Activated CD4-positive, alpha-beta T cell treated with anti-CD3 and anti-CD28 coated beads, Interleukin-2, amount 50 U/mL, for 4 hours (primary cell): ENCODE measurements at regions not wholly inside any gene's neighbourhood (a gene's known extent, or its start where the extent isn't known, plus 50 kb on each side); places are given as distances from the start of the nearest gene placed in this dataset.

Experiments
- DNase-seq, 2 experiments: peaks; one replicate each; pipeline ENCODE4 v3.0.0-alpha.2; 2020

GRCh38 chr4:3818371-3818770, 52.2 kb downstream of the ADRA2C start:
- no peak for DNase-seq

GRCh38 chr4:3819210-3819919, 53.2 kb downstream of the ADRA2C start:
- DNase-seq: no peak

GRCh38 chr4:3820016-3820805, 54.0 kb downstream of the ADRA2C start:
- no peak for DNase-seq

GRCh38 chr4:3820806-3821579, 54.8 kb downstream of the ADRA2C start:
- no peak for DNase-seq

GRCh38 chr4:3821580-3822229, 55.5 kb downstream of the ADRA2C start:
- no peak for DNase-seq

GRCh38 chr4:3822230-3822947, 56.2 kb downstream of the ADRA2C start:
- DNase-seq: no peak

GRCh38 chr4:3823496-3824341, 57.5 kb downstream of the ADRA2C start:
- no peak for DNase-seq

GRCh38 chr4:3824521-3825270, 58.5 kb downstream of the ADRA2C start:
- no peak for DNase-seq

GRCh38 chr4:3825530-3825929, 59.3 kb downstream of the ADRA2C start:
- DNase-seq: no peak

GRCh38 chr4:3826247-3827172, 60.3 kb downstream of the ADRA2C start:
- DNase-seq: no peak

GRCh38 chr4:3827616-3828492, 61.7 kb downstream of the ADRA2C start:
- DNase-seq: no peak

GRCh38 chr4:3828546-3828945, 62.4 kb downstream of the ADRA2C start:
- no peak for DNase-seq

- no peak for DNase-seq
Measured at GRCh38 chr4:3829211-3829955, 63.2 kb downstream of the ADRA2C start.

- no peak for DNase-seq
Measured at GRCh38 chr4:3829956-3830773, 64.0 kb downstream of the ADRA2C start.

- DNase-seq: no peak
Measured at GRCh38 chr4:3830774-3831528, 64.8 kb downstream of the ADRA2C start.
